ENCODE measurements at regions not wholly inside any gene's neighbourhood (a gene's known extent, or its start where the extent isn't known, plus 50 kb on each side); places are given as distances from the start of the nearest gene placed in this dataset.

DNA sequence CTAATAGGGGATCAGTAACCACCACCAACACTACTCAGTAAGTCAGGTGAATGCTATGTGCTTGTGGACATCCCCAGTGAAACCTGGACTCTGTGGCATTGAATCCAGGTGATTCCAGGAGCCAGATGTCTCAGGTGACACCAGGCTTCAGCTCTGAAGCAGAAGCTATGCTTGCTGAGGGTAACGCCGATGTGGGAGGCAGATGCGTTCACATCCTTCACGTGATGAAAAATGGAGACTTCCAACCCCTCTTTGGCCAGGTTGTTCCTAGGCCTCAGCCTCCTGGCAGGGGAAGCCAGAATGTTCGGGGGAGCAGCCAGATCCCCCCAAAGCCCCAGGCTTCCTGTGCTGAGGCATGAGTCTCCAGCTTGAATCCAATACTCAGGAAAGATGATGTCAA lies 209.8 kb upstream of the PDE10A start:
- TF ChIP-seq, protein P1, sequence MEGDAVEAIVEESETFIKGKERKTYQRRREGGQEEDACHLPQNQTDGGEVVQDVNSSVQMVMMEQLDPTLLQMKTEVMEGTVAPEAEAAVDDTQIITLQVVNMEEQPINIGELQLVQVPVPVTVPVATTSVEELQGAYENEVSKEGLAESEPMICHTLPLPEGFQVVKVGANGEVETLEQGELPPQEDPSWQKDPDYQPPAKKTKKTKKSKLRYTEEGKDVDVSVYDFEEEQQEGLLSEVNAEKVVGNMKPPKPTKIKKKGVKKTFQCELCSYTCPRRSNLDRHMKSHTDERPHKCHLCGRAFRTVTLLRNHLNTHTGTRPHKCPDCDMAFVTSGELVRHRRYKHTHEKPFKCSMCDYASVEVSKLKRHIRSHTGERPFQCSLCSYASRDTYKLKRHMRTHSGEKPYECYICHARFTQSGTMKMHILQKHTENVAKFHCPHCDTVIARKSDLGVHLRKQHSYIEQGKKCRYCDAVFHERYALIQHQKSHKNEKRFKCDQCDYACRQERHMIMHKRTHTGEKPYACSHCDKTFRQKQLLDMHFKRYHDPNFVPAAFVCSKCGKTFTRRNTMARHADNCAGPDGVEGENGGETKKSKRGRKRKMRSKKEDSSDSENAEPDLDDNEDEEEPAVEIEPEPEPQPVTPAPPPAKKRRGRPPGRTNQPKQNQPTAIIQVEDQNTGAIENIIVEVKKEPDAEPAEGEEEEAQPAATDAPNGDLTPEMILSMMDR (IDR thresholded peaks at IDR 0.05; ENCODE audit: low read depth, low read length) = no peak
- TF ChIP-seq EZH2phosphoT487 (IDR thresholded peaks at IDR 0.05; ENCODE audit: low read depth) = no peak

All from OCI-LY3 (cell line).